Thoracic aorta (tissue), 2 donors: ENCODE measurements at regions not wholly inside any gene's neighbourhood (a gene's known extent, or its start where the extent isn't known, plus 50 kb on each side); places are given as distances from the start of the nearest gene placed in this dataset.

Experiments used
- ATAC-seq: fragments of 150-250 bp; one replicate; pipeline ENCODE4 v1.8.0; 2017; ENCODE audit warnings: low read depth; ENCODE audit not compliant: insufficient number of reproducible peaks, low FRiP score
- DNase-seq: peaks from one replicate; pipeline ENCODE4 v3.0.0-alpha.2; 2020; ENCODE audit warnings: low spot score
- H3K27ac ChIP-seq, 2 donors: fragments of 200-600 bp; sonication (generic); 1 replicate in 1 of 2; 2 replicates in 1 of 2; pipeline ENCODE4 v1.5.1; 2016; ENCODE audit warnings: mild to moderate bottlenecking in 2 of 2, moderate library complexity in 2 of 2
- H3K27me3 ChIP-seq: fragments of 200-600 bp; sonication (generic); replicated peaks from 2 replicates; pipeline ENCODE4 v1.6.0; 2016; ENCODE audit warnings: mild to moderate bottlenecking; ENCODE audit not compliant: insufficient read depth
- H3K36me3 ChIP-seq: fragments of 200-600 bp; sonication (generic); one replicate; pipeline ENCODE4 v1.5.1; 2016
- H3K4me1 ChIP-seq, 2 donors: fragments of 200-600 bp; sonication (generic); 1 replicate in 1 of 2; 2 replicates in 1 of 2; pipeline versions ENCODE4 v1.5.1 to v1.6.0; 2016; ENCODE audit warnings: low read depth in 2 of 2, mild to moderate bottlenecking in 1 of 2; ENCODE audit not compliant: control insufficient read depth in 1 of 2
- H3K4me3 ChIP-seq: fragments of 200-600 bp; sonication (generic); 2 replicates; pipeline ENCODE4 v1.5.1; 2016; ENCODE audit warnings: mild to moderate bottlenecking
- H3K9me3 ChIP-seq: fragments of 200-600 bp; sonication (generic); 2 replicates; pipeline ENCODE4 v1.5.1; 2016
- TF ChIP-seq, protein P1 (sequence below): fragments of 200-600 bp; sonication (generic); IDR thresholded peaks from one replicate; pipeline ENCODE4 v1.5.1; 2019; ENCODE audit warnings: antibody characterized with exemption

DNA sequence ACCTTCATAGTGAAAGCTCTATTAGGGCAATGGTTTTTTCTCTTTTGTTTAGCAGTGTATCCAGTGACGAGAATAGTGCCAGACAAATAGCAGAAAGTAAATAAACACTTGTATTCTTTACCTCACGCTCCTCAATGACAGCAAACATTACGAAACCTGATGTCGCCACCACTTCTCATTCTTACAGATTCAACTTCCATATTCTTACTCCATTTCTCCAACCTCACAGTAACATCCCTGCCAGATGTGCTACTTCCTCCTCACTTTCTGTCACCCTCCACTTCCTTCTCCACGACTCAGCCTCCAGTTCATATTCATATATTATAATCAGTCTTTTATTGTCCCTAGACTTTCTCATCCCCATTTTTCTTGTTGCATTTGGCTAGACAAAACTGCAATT lies 1956.2 kb upstream of the AGA start:
- TF ChIP-seq, protein P1, sequence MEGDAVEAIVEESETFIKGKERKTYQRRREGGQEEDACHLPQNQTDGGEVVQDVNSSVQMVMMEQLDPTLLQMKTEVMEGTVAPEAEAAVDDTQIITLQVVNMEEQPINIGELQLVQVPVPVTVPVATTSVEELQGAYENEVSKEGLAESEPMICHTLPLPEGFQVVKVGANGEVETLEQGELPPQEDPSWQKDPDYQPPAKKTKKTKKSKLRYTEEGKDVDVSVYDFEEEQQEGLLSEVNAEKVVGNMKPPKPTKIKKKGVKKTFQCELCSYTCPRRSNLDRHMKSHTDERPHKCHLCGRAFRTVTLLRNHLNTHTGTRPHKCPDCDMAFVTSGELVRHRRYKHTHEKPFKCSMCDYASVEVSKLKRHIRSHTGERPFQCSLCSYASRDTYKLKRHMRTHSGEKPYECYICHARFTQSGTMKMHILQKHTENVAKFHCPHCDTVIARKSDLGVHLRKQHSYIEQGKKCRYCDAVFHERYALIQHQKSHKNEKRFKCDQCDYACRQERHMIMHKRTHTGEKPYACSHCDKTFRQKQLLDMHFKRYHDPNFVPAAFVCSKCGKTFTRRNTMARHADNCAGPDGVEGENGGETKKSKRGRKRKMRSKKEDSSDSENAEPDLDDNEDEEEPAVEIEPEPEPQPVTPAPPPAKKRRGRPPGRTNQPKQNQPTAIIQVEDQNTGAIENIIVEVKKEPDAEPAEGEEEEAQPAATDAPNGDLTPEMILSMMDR, result no peak
- Histone ChIP-seq H3K4me3 (no peak overlapping the region), H3K36me3 (no peaks in the 10 kb centered on the region), H3K27ac (no peak overlapping the region), H3K4me1 (no peaks in the 10 kb centered on the region), H3K9me3 (no peaks in the 10 kb centered on the region), H3K27me3 (no peaks in the 10 kb centered on the region)
- no peak for DNase-seq
- ATAC-seq, result no peak

DNA sequence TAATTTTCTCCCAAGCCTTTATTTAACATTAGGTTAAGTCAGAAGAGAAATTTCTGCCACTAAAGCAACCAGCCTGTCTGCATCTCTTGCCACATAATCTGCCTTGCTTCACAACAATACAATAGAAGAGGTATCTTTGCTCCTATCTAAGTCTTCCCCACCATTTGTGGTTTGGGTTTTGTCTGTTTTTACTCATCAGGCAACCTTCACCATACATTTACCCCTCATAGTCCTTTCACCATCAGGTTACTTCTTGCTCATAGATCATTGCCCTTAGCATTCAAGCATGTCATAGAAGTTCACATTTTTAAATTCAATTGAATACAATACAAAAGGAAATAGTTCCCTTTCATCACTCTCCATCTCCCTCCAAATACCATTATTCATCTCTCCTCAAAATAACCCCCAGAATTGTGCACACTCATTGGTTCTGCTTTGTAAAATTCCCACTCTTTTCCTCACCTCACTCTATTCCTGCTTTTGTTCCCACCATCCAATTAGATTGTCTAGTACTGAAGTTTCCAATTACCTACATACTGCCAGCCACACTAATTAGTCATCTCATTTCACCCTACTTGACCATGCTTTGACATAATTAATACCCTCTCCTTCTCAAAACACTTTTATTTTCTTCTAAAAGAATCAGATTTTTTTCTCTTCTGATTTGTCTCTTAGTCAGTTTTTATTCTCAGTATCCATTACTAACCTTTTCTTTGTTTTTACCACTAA lies 1957.0 kb upstream of the AGA start:
- Histone ChIP-seq H3K27ac (no peak overlapping the region), H3K36me3 (no peaks in the 10 kb centered on the region), H3K4me1 (no peaks in the 10 kb centered on the region), H3K9me3 (no peaks in the 10 kb centered on the region), H3K4me3 (no peak overlapping the region), H3K27me3 (no peaks in the 10 kb centered on the region)
- TF ChIP-seq, protein P1, result no peak
- DNase-seq (no peak), ATAC-seq (no peak)

DNA sequence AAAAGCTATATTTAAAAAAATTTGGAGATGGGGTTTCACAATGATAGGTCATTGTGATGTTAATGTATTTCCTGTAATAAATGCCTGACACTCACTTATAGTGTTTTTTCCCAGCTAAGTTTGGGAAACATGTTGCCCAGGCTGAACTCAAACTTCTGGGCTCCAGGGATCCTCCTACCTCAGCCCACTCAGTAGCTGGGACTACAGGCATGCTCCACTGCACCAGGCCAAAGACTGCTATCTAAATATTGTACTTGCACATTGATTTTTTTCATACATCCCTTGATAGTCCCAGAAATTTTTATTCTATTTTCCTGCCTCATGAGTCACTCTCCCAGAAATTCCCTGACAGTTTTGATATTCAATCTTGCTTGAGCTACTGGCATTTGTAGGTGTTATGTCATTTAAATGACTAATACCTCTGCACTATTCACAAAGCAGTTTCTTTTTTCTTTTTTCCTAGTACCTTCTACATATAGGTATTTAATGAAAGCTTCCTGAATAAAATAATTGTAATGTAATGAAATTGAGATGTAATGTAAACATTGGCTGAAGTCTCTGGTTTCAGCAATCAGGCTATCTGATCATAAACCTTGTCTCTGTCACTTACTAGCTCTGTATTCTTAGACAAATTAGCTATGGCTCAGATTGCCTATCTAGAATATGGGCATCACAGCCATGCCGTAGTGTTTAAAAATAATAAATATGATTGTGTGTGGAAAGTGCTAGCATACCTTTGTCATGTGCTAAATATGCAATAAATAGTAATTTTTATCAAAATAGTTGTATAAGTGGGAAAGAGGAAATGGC lies 1973.0 kb upstream of the AGA start:
- Histone ChIP-seq H3K9me3 (no peaks in the 10 kb centered on the region), H3K27me3 (no peaks in the 10 kb centered on the region), H3K4me3 (no peak overlapping the region), H3K36me3 (no peaks in the 10 kb centered on the region), H3K27ac (no peak overlapping the region), H3K4me1 (no peaks in the 10 kb centered on the region)
- no peak for ATAC-seq
- no peak for DNase-seq
- TF ChIP-seq, protein P1, result no peak

DNA sequence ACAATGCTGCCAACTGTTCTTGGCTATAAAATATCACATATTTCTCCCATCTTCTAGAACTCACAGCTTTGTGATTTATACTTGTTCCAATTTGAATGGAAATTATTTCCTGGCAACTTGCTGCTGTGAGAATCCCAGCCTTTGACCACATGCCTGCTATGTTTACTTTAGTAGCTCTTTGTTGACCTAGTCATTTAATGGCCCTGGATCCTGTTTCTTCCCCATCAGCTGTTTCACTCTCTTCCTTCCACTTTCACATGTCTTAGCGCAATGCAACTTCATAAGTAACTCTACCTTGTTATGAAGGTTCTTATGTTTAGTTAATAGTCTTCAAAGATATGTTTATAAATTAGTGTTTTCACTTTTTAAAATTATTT lies 1973.6 kb upstream of the AGA start:
- no peak overlapping the region for H3K27ac ChIP-seq
- ATAC-seq (no peak), DNase-seq (no peak)
- no peaks in the 10 kb centered on the region for H3K27me3 ChIP-seq
- H3K4me3 ChIP-seq, result no peak overlapping the region
- TF ChIP-seq, protein P1, result no peak
- no peaks in the 10 kb centered on the region for H3K4me1 ChIP-seq
- no peaks in the 10 kb centered on the region for H3K9me3 ChIP-seq
- no peaks in the 10 kb centered on the region for H3K36me3 ChIP-seq

DNA sequence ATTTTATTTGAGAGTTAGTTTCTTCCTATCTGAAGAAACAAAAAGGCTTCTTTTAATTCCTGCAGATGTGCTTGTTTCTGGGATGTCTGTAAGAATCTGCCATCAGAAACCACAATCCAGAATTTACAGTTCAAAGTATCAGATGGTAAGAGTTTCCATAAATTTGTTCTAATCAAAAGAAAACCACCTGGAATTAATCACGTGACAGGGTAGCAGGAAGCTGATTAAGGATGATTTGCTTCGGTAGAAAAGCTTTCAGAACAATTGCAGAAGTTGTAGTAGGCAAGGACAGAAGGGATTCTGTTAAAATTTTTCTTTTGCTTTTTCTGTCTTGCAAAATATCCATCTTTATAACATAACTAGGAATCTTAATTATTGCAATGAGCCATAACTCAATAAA lies 1975.1 kb upstream of the AGA start:
- no peaks in the 10 kb centered on the region for H3K9me3 ChIP-seq
- H3K27me3 ChIP-seq, result no peaks in the 10 kb centered on the region
- no peaks in the 10 kb centered on the region for H3K4me1 ChIP-seq
- H3K27ac ChIP-seq, result no peak overlapping the region
- TF ChIP-seq, protein P1, result no peak
- DNase-seq (no peak), ATAC-seq (no peak)
- no peak overlapping the region for H3K4me3 ChIP-seq
- H3K36me3 ChIP-seq, result no peaks in the 10 kb centered on the region
